ENCODE measurements at regions not wholly inside any gene's neighbourhood (a gene's known extent, or its start where the extent isn't known, plus 50 kb on each side); places are given as distances from the start of the nearest gene placed in this dataset.

DNA sequence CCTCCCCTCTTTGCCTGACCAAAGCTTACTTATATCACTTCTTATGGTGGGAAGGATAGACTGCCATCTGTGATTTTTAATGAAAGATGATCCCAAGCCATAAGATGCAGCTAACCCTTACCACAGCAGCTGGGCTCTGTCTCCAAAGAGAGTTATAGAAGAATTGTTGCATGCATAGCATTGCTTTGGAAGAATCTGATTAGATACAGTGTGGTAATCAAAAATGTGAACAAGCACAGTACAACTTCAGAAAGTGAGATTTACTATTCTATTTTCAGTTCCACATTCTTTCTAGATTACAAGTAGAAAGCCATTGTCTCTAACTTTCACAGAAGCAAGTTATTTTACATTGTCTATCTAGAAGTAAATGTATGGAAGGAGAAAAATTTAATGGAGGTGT is 129.0 kb upstream of the ACVR2A start:
- TF ChIP-seq POLR2A (IDR thresholded peaks at IDR 0.05) = no peak
- TF ChIP-seq, protein P1, sequence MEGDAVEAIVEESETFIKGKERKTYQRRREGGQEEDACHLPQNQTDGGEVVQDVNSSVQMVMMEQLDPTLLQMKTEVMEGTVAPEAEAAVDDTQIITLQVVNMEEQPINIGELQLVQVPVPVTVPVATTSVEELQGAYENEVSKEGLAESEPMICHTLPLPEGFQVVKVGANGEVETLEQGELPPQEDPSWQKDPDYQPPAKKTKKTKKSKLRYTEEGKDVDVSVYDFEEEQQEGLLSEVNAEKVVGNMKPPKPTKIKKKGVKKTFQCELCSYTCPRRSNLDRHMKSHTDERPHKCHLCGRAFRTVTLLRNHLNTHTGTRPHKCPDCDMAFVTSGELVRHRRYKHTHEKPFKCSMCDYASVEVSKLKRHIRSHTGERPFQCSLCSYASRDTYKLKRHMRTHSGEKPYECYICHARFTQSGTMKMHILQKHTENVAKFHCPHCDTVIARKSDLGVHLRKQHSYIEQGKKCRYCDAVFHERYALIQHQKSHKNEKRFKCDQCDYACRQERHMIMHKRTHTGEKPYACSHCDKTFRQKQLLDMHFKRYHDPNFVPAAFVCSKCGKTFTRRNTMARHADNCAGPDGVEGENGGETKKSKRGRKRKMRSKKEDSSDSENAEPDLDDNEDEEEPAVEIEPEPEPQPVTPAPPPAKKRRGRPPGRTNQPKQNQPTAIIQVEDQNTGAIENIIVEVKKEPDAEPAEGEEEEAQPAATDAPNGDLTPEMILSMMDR (IDR thresholded peaks at IDR 0.05) = no peak

Measured in Peyer's patch (tissue), 4 donors.